Caco-2 (cell line): ENCODE measurements at regions not wholly inside any gene's neighbourhood (a gene's known extent, or its start where the extent isn't known, plus 50 kb on each side); places are given as distances from the start of the nearest gene placed in this dataset.

Experiments used
- BruUV-seq: library from RNA; stranded (reverse); fragments of 400-500 nt; replicated peaks from 2 replicates; lab custom pipeline; 2021; lab: Mats Ljungman, UMichigan
- CTCF ChIA-PET: fragments of 300-600 bp; sonication (Branson Sonifier 250); formaldehyde crosslinking; loops from one replicate; lab custom pipeline; 2022; ENCODE audit warnings: antibody characterized with exemption; lab: Charles Lee
- POLR2A ChIA-PET: fragments of 300-600 bp; sonication (Branson Sonifier 250); formaldehyde crosslinking; loops from one replicate; lab custom pipeline; 2022; ENCODE audit warnings: antibody characterized with exemption; lab: Charles Lee
- DNase-seq, 2 experiments: peaks; one replicate each; pipeline versions ENCODE4 v3.0.0 to v3.0.0-alpha.2; 2020 to 2022
- H3K27me3 ChIP-seq: replicated peaks from 2 replicates; pipeline ENCODE4 v1.6.0; 2011; ENCODE audit warnings: low read length; ENCODE audit not compliant: control insufficient read depth, insufficient read depth
- H3K36me3 ChIP-seq: 2 replicates; pipeline ENCODE4 v1.5.1; 2011; ENCODE audit warnings: low read length; ENCODE audit not compliant: control insufficient read depth, insufficient read depth
- H3K4me1 ChIP-seq: fragments of 250-450 bp; sonication (Bioruptor Pico); 2 replicates; pipeline ENCODE4 v1.5.1; 2020; ENCODE audit warnings: mild to moderate bottlenecking
- H3K4me3 ChIP-seq: 2 replicates; pipeline ENCODE4 v1.5.1; 2011; ENCODE audit warnings: low read depth, mild to moderate bottlenecking, control low read depth, low read length
- H3K9me3 ChIP-seq: fragments of 250-450 bp; sonication (Bioruptor Pico); 2 replicates; pipeline ENCODE4 v1.5.1; 2020; ENCODE audit warnings: mild to moderate bottlenecking, moderate library complexity
- H3K27ac Mint-ChIP-seq: one replicate; pipeline ENCODE4 v1.8.0; 2022; ENCODE audit warnings: mixed read lengths; ENCODE audit not compliant: unreplicated experiment
- H3K27me3 Mint-ChIP-seq: one replicate; pipeline ENCODE4 v1.8.0; 2022; ENCODE audit warnings: mixed read lengths; ENCODE audit not compliant: insufficient read depth, unreplicated experiment
- H3K36me3 Mint-ChIP-seq: one replicate; pipeline ENCODE4 v1.8.0; 2022; ENCODE audit warnings: mild to moderate bottlenecking, mixed read lengths; ENCODE audit not compliant: insufficient read depth, unreplicated experiment
- H3K4me1 Mint-ChIP-seq: one replicate; pipeline ENCODE4 v1.8.0; 2022; ENCODE audit warnings: low read depth, mixed read lengths; ENCODE audit not compliant: unreplicated experiment
- H3K4me3 Mint-ChIP-seq: one replicate; pipeline ENCODE4 v1.8.0; 2022; ENCODE audit warnings: mild to moderate bottlenecking, moderate library complexity, mixed read lengths; ENCODE audit not compliant: unreplicated experiment
- H3K9me3 Mint-ChIP-seq: one replicate; pipeline ENCODE4 v1.8.0; 2022; ENCODE audit warnings: mixed read lengths; ENCODE audit not compliant: unreplicated experiment
- CTCF ChIP-seq, 2 experiments: fragments of 200-600 bp in 1 of 2; IDR thresholded peaks; 1 replicate in 1 of 2; 2 replicates in 1 of 2; pipeline versions ENCODE4 v1.5.1 to v1.8.0; 2011 to 2022; ENCODE audit warnings: antibody characterized with exemption in 1 of 2, control low read depth in 1 of 2, inconsistent platforms in 1 of 2, low read depth in 1 of 2, low read length in 1 of 2, mild to moderate bottlenecking in 1 of 2, moderate library complexity in 1 of 2; ENCODE audit not compliant: insufficient read depth in 1 of 2, severe bottlenecking in 1 of 2, unreplicated experiment in 1 of 2
- intact Hi-C: fragments of 100-400 bp; cut with micrococcal nuclease; formaldehyde crosslinking; loops from one replicate; pipeline ENCODE4 v1.10.0; 2022; ENCODE audit not compliant: unreplicated experiment

DNA sequence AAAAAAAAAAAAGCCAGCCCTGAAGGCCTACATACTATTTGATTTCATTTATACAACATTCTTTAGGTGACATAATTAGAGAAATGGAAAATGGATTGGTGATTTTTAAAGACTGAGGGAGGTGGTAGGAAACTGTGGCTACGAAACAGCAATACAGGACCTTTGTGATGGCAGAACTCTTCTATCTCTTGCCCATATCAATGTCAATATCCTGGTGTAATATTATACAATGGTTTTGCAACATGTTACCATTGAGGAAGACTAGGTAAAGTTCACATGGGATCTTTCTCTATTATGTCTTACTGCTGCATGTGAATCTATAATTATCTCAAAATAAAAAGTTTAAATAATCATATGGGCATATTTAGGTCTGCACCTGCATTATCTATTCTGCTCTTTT lies 371.2 kb downstream of the ETS1 start:
- TF ChIP-seq CTCF (IDR thresholded peaks at IDR 0.05; ENCODE audit: insufficient read depth in 1 of 2, low read depth in 1 of 2, low read length in 1 of 2, severe bottlenecking in 1 of 2, unreplicated experiment in 1 of 2), result no peak
- Histone ChIP-seq H3K36me3 (no peaks in the 10 kb centered on the region), H3K4me1 (peaks cover 32% of the 10 kb centered on the region), H3K9me3 (peaks cover 26% of the 10 kb centered on the region), H3K4me3 (no peak overlapping the region), H3K27me3 (no peaks in the 10 kb centered on the region)
- Mint-ChIP-seq H3K9me3 (peaks cover 64% of the 10 kb centered on the region), H3K4me3 (no peak overlapping the region), H3K36me3 (peaks cover 9% of the 10 kb centered on the region), H3K27ac (no peak overlapping the region), H3K4me1 (peaks cover 30% of the 10 kb centered on the region), H3K27me3 (no peaks in the 10 kb centered on the region)
- intact Hi-C loops, result no loop called here
- CTCF ChIA-PET, result no interaction called here
- no peak for DNase-seq
- POLR2A ChIA-PET, result no interaction called here
- BruUV-seq, result no TSS peak

DNA sequence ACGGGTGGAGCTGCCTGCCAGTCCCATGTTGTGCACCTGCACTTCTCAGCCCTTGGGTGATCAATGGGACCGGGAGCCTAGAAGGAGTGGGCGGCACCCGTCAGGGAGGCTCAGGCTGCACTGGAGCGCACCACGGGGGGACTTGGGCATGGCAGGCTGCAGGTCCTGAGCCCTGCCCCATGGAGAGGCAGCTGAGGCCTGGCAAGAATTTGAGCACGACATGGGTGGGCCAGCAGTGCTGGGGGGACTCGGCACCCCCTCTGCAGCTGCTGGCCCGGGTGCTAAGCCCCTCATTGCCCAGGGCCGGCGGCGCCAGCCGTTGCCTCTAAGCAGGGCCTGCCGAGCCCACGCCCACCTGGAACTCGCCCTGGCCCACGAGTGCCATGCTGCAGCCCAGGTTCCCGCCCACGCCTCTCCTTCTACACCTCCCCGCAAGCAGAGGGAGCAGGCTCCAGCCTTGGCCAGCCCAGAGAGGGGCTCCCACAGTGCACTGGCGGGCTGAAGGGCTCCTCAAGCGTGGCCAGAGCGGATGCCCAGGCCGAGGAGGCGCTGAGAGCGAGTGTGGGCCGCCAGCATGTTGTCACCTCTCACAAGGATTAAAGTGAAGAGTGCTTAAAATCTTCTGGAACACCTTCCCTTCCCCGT lies 372.0 kb downstream of the ETS1 start:
- H3K9me3 Mint-ChIP-seq, result peaks cover 63% of the 10 kb centered on the region
- intact Hi-C loops, result no loop called here
- no peaks in the 10 kb centered on the region for H3K27me3 Mint-ChIP-seq
- DNase-seq, result no peak
- ChIA-PET CTCF (no interaction called here), POLR2A (no interaction called here)
- Histone ChIP-seq H3K9me3 (peaks cover 24% of the 10 kb centered on the region), H3K27me3 (no peaks in the 10 kb centered on the region), H3K4me1 (peaks cover 39% of the 10 kb centered on the region), H3K4me3 (no peak overlapping the region), H3K36me3 (no peaks in the 10 kb centered on the region)
- no TSS peak for BruUV-seq
- H3K27ac Mint-ChIP-seq, result no peak overlapping the region
- H3K36me3 Mint-ChIP-seq, result peaks cover 9% of the 10 kb centered on the region
- H3K4me3 Mint-ChIP-seq, result no peak overlapping the region
- peaks cover 35% of the 10 kb centered on the region for H3K4me1 Mint-ChIP-seq
- TF ChIP-seq CTCF (IDR thresholded peaks at IDR 0.05; ENCODE audit: insufficient read depth in 1 of 2, low read depth in 1 of 2, low read length in 1 of 2, severe bottlenecking in 1 of 2, unreplicated experiment in 1 of 2), result no peak

DNA sequence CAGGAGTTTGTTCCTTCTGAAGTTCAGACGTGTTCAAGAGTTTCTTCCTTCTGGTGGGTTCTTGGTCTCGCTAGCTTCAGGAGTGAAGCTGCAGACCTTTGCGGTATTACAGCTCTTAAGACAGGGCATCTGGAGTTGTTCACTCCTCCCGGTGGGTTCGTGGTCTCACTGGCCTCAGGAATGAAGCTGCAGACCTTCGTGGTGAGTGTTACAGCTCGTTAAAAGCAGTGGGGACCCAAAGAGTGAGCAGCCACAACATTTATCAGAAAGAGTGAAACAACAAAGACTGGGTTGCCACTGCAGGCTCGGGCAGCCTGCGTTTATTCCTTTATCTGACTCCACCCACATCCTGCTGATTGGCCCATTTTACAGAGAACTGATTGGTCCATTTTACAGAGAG lies 373.1 kb downstream of the ETS1 start:
- Mint-ChIP-seq H3K4me3 (no peak overlapping the region), H3K27me3 (no peaks in the 10 kb centered on the region), H3K27ac (peak overlapping the region; percentile 39), H3K4me1 (peaks cover 26% of the 10 kb centered on the region), H3K36me3 (peaks cover 5% of the 10 kb centered on the region), H3K9me3 (peaks cover 52% of the 10 kb centered on the region)
- BruUV-seq, result no TSS peak
- no peak for TF ChIP-seq CTCF (IDR thresholded peaks at IDR 0.05; ENCODE audit: insufficient read depth in 1 of 2, low read depth in 1 of 2, low read length in 1 of 2, severe bottlenecking in 1 of 2, unreplicated experiment in 1 of 2)
- Histone ChIP-seq H3K4me1 (peaks cover 40% of the 10 kb centered on the region), H3K4me3 (no peak overlapping the region), H3K9me3 (peaks cover 18% of the 10 kb centered on the region; the same call in 1 of the 2 replicates), H3K36me3 (no peaks in the 10 kb centered on the region), H3K27me3 (no peaks in the 10 kb centered on the region)
- CTCF ChIA-PET, result no interaction called here
- DNase-seq, result no peak
- intact Hi-C loops, result no loop called here
- POLR2A ChIA-PET, result no interaction called here
